HepG2 (cell line): ENCODE measurements at regions not wholly inside any gene's neighbourhood (a gene's known extent, or its start where the extent isn't known, plus 50 kb on each side); places are given as distances from the start of the nearest gene placed in this dataset.

Source experiments
- ATAC-seq: fragments of 200-7000 bp; cut with Tn5 transposase; 3 replicates; pipeline ENCODE4 v1.9.1; 2020; ENCODE audit warnings: mild to moderate bottlenecking, moderate library complexity
- BruUV-seq: library from RNA; stranded (reverse); fragments of 400-500 nt; replicated peaks from 2 replicates; lab custom pipeline; 2021; lab: Mats Ljungman, UMichigan
- CTCF ChIA-PET: fragments of 300-600 bp; formaldehyde crosslinking; extraction: SDS; loops from one replicate; lab custom pipeline; 2021; ENCODE audit warnings: low total read pairs, inconsistent platforms, low intra/inter-chr PET ratio; lab: Yijun Ruan, JAX
- POLR2A ChIA-PET: fragments of 350-600 bp; sonication (Branson Sonifier 250); formaldehyde crosslinking; loops from one replicate; lab custom pipeline; 2020; ENCODE audit warnings: antibody characterized with exemption, inconsistent platforms; lab: Yijun Ruan, JAX
- DNase-seq: peaks from one replicate; pipeline ENCODE4 v3.0.0-alpha.2; 2015; ENCODE audit warnings: low spot score
- FAIRE-seq: peaks from 3 replicates; lab custom pipeline; 2011; peaks lifted over from hg19 to GRCh38; lab: Jason Lieb, UNC
- H2AFZ ChIP-seq: one replicate; pipeline ENCODE4 v1.6.1; 2011; ENCODE audit warnings: low read length, inconsistent platforms
- H3K27ac ChIP-seq: fragments of 300-600 bp; 3 replicates; pipeline ENCODE4 v1.8.0; 2011; ENCODE audit warnings: mixed run types, mild to moderate bottlenecking, mixed read lengths, low read length, inconsistent platforms; ENCODE audit not compliant: insufficient read depth; ENCODE audit errors: extremely low read length
- H3K27me3 ChIP-seq, 2 experiments: fragments of 200-600 bp in 1 of 2; 2 replicates in 1 of 2; 3 replicates in 1 of 2; pipeline versions ENCODE4 v1.6.0 to v1.8.0; 2011; ENCODE audit warnings: low read length in 2 of 2, mild to moderate bottlenecking in 2 of 2, moderate library complexity in 2 of 2, inconsistent platforms in 1 of 2; ENCODE audit not compliant: insufficient read depth in 2 of 2, control insufficient read depth in 1 of 2
- H3K36me3 ChIP-seq, 2 experiments: fragments of 200-600 bp in 1 of 2; replicated peaks in 1 of 2; 2 replicates in 1 of 2; 3 replicates in 1 of 2; pipeline versions ENCODE4 v1.5.1 to v1.8.0; 2011; ENCODE audit warnings: low read length in 2 of 2, inconsistent platforms in 1 of 2; ENCODE audit not compliant: insufficient read depth in 2 of 2, control insufficient read depth in 1 of 2
- H3K4me1 ChIP-seq: 2 replicates; pipeline ENCODE4 v1.5.1; 2012; ENCODE audit warnings: low read length, inconsistent platforms; ENCODE audit not compliant: insufficient read depth
- H3K4me2 ChIP-seq: 2 replicates; pipeline ENCODE4 v1.6.0; 2011; ENCODE audit warnings: low read depth, low read length, inconsistent platforms
- H3K4me3 ChIP-seq, 3 experiments: fragments of 200-600 bp in 1 of 3; sonication (generic), shearing (Covaris generic) in 1 of 3; replicated peaks in 1 of 3; 2 replicates each; pipeline ENCODE4 v1.5.1; 2011 to 2016; ENCODE audit warnings: low read length in 3 of 3, inconsistent platforms in 2 of 3, low read depth in 2 of 3, mild to moderate bottlenecking in 2 of 3, control low read depth in 1 of 3, mixed read lengths in 1 of 3; ENCODE audit not compliant: insufficient read depth in 1 of 3
- H3K79me2 ChIP-seq: one replicate; pipeline ENCODE4 v1.6.1; 2011; ENCODE audit warnings: low read length, inconsistent platforms; ENCODE audit not compliant: insufficient read depth
- H3K9ac ChIP-seq: 2 replicates; pipeline ENCODE4 v1.6.0; 2011; ENCODE audit warnings: mild to moderate bottlenecking, low read depth, low read length, inconsistent platforms; ENCODE audit not compliant: insufficient read depth
- H3K9me3 ChIP-seq: 2 replicates; pipeline ENCODE4 v1.5.1; 2012; ENCODE audit warnings: mild to moderate bottlenecking, low read length
- H4K20me1 ChIP-seq: 2 replicates; pipeline ENCODE4 v1.6.0; 2011; ENCODE audit warnings: inconsistent platforms, mild to moderate bottlenecking, low read length, moderate library complexity; ENCODE audit not compliant: insufficient read depth
- AGO1 ChIP-seq: fragments of 200-400 bp; formaldehyde crosslinking; IDR thresholded peaks from 2 replicates; pipeline ENCODE4 v1.6.1; 2017; ENCODE audit warnings: mild to moderate bottlenecking, low read depth, low read length, moderate library complexity; ENCODE audit not compliant: poor library complexity, severe bottlenecking
- HDAC2 ChIP-seq: sonication (generic); formaldehyde crosslinking; IDR thresholded peaks from 2 replicates; pipeline ENCODE4 v1.4.0; 2020; ENCODE audit warnings: missing genetic modification reagents
- KLF13 ChIP-seq: sonication (generic); formaldehyde crosslinking; IDR thresholded peaks from 2 replicates; pipeline ENCODE4 v1.4.0; 2020; ENCODE audit warnings: mild to moderate bottlenecking, missing genetic modification reagents
- MZF1 ChIP-seq: sonication (generic); formaldehyde crosslinking; IDR thresholded peaks from 2 replicates; pipeline ENCODE4 v1.8.1; 2023; ENCODE audit warnings: mild to moderate bottlenecking, missing genetic modification reagents, borderline replicate concordance
- SNRNP70 ChIP-seq: fragments of 200-400 bp; formaldehyde crosslinking; IDR thresholded peaks from 2 replicates; pipeline ENCODE4 v1.6.1; 2017; ENCODE audit warnings: mild to moderate bottlenecking, low read depth, low read length, moderate library complexity
- SYNCRIP ChIP-seq: fragments of 200-400 bp; formaldehyde crosslinking; IDR thresholded peaks from 2 replicates; pipeline ENCODE4 v1.6.1; 2018; ENCODE audit warnings: mild to moderate bottlenecking, low read depth, low read length; ENCODE audit not compliant: insufficient read depth
- ZSCAN9 ChIP-seq: IDR thresholded peaks from 2 replicates; pipeline ENCODE4 v1.6.1; 2016; ENCODE audit warnings: borderline replicate concordance
- WGBS: methylation state at CpG from one replicate; pipeline ENCODE4 v1.1.6; 2017; ENCODE audit warnings: low lambda C conversion rate; 5-methylcytosine and 5-hydroxymethylcytosine counted together
- in situ Hi-C: cut with HindIII; loops from 2 replicates; pipeline ENCODE4 v1.10.0; 2017; ENCODE audit warnings: low pct_unique_long_range_greater_than_20kb; ENCODE audit not compliant: extremely low pct_ligation_motif_present
- intact Hi-C: fragments of 100-400 bp; cut with micrococcal nuclease; formaldehyde crosslinking; loops from one replicate; pipeline ENCODE4 v1.10.0; 2022; ENCODE audit not compliant: unreplicated experiment
- TF ChIP-seq, protein P1 (sequence below): sonication (generic); formaldehyde crosslinking; IDR thresholded peaks from 2 replicates; pipeline ENCODE4 v1.8.1; 2023; ENCODE audit warnings: mild to moderate bottlenecking, missing genetic modification reagents
- TF ChIP-seq, protein P2 (sequence below): sonication (generic); formaldehyde crosslinking; IDR thresholded peaks from 2 replicates; pipeline ENCODE4 v1.5.0; 2020; ENCODE audit warnings: missing genetic modification reagents
- TF ChIP-seq, protein P3 (sequence below): IDR thresholded peaks from 2 replicates; pipeline ENCODE4 v1.6.1; 2016; ENCODE audit warnings: mild to moderate bottlenecking, missing biosample characterization, missing genetic modification reagents

DNA sequence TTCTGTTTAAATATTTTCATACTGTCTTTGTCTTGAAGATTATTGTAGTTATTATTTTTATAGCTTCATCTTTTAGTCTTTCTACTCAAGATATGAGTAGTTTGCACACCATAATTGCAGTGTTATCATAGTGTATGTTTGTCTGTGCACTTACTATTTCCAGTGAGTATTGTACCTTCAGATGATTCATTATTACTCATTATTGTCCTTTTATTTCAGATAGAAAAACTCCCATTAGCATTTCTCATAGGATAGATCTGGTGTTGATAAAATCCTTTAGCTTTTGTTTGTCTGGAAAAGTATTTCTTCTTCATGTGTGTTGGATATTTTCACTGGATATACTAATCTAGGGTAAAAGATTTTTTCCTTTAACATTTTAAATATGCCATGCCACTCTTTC lies 646.2 kb upstream of the GRM3 start:
- no peak for TF ChIP-seq MZF1 (CRISPR knock-in tag)
- no peak overlapping the region for H3K4me3 ChIP-seq
- H3K27me3 ChIP-seq = no peaks in the 10 kb centered on the region
- FAIRE-seq (no peak), DNase-seq (no peak), ATAC-seq (no peak)
- H3K9me3 ChIP-seq = peaks cover 33% of the 10 kb centered on the region
- ChIA-PET POLR2A (no interaction called here), CTCF (no interaction called here)
- intact Hi-C loops = no loop called here
- no peaks in the 10 kb centered on the region for H3K36me3 ChIP-seq
- no TSS peak for BruUV-seq
- H3K79me2 ChIP-seq = no peaks in the 10 kb centered on the region
- in situ Hi-C loops = no loop called here
- no peak overlapping the region for H2AFZ ChIP-seq
- H3K27ac ChIP-seq = no peak overlapping the region
- no peak overlapping the region for H3K4me2 ChIP-seq
- H3K4me1 ChIP-seq = no peaks in the 10 kb centered on the region
- H4K20me1 ChIP-seq = no peaks in the 10 kb centered on the region
- no peak overlapping the region for H3K9ac ChIP-seq

DNA sequence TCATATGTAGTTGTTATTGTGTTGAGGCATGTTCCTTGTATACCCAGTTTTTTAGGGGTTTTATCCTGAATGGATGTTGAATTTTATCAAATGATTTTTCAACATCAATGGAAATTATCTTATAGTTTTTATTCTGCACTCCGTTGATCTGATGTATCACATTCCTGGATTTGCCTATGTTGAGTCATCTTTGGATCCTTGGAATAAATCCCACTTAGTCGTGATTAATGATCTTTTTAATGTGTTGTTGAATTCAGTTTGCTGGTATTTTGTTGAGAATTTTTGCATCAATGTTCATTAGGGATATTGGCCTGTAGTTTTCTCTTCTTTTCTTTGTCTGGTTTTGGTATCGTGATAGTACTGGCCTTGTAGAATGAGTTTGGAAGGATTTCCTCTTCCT lies 648.6 kb upstream of the GRM3 start:
- POLR2A ChIA-PET = no interaction called here
- FAIRE-seq = no peak
- ATAC-seq = no peak

More for the DNA sequence above, 648.6 kb upstream of the GRM3 start:
- intact Hi-C loops = no loop called here
- Histone ChIP-seq H3K9me3 (peaks cover 13% of the 10 kb centered on the region; the same call in 1 of the 2 replicates), H3K27me3 (no peaks in the 10 kb centered on the region), H3K4me2 (no peak overlapping the region), H3K27ac (no peak overlapping the region), H3K36me3 (no peaks in the 10 kb centered on the region), H3K4me3 (no peak overlapping the region), H3K4me1 (no peaks in the 10 kb centered on the region), H2AFZ (no peak overlapping the region), H3K79me2 (no peaks in the 10 kb centered on the region), H4K20me1 (no peaks in the 10 kb centered on the region), H3K9ac (no peak overlapping the region)
- CTCF ChIA-PET = no interaction called here
- WGBS = 2% methylated on average over 3 of the region's 3 CpGs
- in situ Hi-C loops = no loop called here
- no peak for DNase-seq
- TF ChIP-seq, protein P1, sequence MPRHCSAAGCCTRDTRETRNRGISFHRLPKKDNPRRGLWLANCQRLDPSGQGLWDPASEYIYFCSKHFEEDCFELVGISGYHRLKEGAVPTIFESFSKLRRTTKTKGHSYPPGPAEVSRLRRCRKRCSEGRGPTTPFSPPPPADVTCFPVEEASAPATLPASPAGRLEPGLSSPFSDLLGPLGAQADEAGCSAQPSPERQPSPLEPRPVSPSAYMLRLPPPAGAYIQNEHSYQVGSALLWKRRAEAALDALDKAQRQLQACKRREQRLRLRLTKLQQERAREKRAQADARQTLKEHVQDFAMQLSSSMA (CRISPR knock-in tag) = no peak
- no peak for TF ChIP-seq SNRNP70
- no peak for TF ChIP-seq KLF13 (CRISPR knock-in tag)
- TF ChIP-seq, protein P2, sequence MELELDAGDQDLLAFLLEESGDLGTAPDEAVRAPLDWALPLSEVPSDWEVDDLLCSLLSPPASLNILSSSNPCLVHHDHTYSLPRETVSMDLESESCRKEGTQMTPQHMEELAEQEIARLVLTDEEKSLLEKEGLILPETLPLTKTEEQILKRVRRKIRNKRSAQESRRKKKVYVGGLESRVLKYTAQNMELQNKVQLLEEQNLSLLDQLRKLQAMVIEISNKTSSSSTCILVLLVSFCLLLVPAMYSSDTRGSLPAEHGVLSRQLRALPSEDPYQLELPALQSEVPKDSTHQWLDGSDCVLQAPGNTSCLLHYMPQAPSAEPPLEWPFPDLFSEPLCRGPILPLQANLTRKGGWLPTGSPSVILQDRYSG (CRISPR knock-in tag) = no peak
- TF ChIP-seq, protein P3, sequence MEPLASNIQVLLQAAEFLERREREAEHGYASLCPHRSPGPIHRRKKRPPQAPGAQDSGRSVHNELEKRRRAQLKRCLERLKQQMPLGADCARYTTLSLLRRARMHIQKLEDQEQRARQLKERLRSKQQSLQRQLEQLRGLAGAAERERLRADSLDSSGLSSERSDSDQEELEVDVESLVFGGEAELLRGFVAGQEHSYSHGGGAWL (CRISPR knock-in tag) = no peak
- no peak for TF ChIP-seq HDAC2 (CRISPR knock-in tag)
- no peak for TF ChIP-seq ZSCAN9 (CRISPR knock-in tag)
- no peak for TF ChIP-seq SYNCRIP
- TF ChIP-seq AGO1 = no peak
- BruUV-seq = no TSS peak
